Omental fat pad (tissue), 3 donors: ENCODE measurements at regions not wholly inside any gene's neighbourhood (a gene's known extent, or its start where the extent isn't known, plus 50 kb on each side); places are given as distances from the start of the nearest gene placed in this dataset.

Experiments used
- ATAC-seq: fragments of 150-250 bp; one replicate; pipeline ENCODE4 v1.9.1; 2016; ENCODE audit warnings: mild to moderate bottlenecking, moderate library complexity; ENCODE audit not compliant: low FRiP score
- DNase-seq: peaks from one replicate; pipeline ENCODE4 v3.0.0-alpha.2; 2019; ENCODE audit warnings: low spot score
- TF ChIP-seq, protein P1 (sequence below), 3 donors: fragments of 450-650 bp; IDR thresholded peaks; one replicate each; pipeline ENCODE4 v1.5.1; 2016 to 2017; ENCODE audit warnings: antibody characterized with exemption in 3 of 3, mild to moderate bottlenecking in 3 of 3, moderate library complexity in 2 of 3

DNA sequence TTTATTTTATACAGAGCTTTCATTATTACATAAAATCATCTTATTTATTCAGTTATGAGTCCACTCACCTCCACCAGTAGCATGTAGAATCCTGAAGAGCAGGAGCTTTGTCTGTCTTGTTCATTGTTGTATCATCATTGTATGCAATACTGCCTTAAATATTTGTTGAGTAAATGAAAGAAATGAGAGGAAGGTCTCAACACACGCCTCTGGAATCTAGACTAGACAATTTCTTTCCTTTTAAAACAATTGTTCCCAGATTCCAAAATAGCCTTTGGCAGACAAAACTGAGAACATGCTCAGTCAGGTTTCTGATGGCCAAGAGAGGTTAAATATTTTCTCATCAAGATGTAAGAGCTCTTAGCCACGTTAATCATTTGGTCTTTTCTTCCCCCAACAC is 173.1 kb upstream of the AGR3 start:
- DNase-seq (no peak), ATAC-seq (no peak)
- TF ChIP-seq, protein P1, sequence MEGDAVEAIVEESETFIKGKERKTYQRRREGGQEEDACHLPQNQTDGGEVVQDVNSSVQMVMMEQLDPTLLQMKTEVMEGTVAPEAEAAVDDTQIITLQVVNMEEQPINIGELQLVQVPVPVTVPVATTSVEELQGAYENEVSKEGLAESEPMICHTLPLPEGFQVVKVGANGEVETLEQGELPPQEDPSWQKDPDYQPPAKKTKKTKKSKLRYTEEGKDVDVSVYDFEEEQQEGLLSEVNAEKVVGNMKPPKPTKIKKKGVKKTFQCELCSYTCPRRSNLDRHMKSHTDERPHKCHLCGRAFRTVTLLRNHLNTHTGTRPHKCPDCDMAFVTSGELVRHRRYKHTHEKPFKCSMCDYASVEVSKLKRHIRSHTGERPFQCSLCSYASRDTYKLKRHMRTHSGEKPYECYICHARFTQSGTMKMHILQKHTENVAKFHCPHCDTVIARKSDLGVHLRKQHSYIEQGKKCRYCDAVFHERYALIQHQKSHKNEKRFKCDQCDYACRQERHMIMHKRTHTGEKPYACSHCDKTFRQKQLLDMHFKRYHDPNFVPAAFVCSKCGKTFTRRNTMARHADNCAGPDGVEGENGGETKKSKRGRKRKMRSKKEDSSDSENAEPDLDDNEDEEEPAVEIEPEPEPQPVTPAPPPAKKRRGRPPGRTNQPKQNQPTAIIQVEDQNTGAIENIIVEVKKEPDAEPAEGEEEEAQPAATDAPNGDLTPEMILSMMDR (IDR thresholded peaks at IDR 0.05) = no peak

DNA sequence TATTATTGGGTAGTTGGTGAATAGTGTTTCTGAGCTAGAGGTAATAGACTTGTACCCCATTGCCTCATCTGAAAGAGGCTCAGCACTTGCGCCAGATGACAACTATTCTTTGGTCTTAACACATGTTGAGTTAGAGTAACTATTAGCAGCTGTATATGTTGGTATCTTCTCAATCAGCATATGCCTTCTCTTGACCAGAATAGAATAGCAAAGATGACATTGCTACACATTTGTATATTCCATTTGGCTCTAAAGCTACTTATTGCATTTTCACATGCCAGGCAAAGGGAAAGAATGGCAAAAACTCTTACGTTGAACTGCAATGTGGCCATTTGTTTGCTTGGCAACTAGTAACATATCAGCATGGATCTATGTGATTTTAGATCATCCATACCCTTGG is 173.8 kb upstream of the AGR3 start:
- no peak for DNase-seq
- ATAC-seq = no peak
- TF ChIP-seq, protein P1 (IDR thresholded peaks at IDR 0.05) = no peak

DNA sequence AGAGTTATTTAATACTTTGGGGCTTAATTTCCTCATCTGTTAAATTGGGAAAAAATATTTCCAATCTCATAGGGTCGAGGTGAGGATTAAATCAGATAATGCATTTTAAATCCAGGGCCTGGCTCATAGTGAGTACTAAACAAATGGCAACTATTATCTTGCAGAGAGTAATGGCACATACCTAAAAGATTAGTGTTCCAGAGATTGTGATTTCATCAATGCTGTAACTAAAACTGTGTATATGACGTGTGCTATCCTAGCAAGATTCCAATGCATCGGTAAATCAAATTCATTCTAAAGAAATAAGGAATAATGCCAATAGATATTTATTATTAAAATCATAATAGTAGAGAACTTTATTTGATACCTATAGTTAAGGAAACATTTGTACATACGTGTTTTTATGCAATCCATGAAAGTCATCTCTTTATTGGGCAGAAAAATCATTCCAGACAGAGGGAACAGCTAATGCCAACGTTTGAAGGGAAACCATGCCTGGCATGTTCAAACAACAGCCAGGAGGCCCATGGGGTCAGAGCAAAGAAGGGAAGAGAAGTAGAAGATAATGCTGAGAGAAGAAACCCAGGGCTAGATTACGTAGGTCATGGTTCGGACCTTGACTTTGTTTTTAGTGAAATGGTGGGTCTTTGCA is 174.8 kb upstream of the AGR3 start:
- TF ChIP-seq, protein P1 (IDR thresholded peaks at IDR 0.05) = no peak
- DNase-seq (no peak), ATAC-seq (no peak)

DNA sequence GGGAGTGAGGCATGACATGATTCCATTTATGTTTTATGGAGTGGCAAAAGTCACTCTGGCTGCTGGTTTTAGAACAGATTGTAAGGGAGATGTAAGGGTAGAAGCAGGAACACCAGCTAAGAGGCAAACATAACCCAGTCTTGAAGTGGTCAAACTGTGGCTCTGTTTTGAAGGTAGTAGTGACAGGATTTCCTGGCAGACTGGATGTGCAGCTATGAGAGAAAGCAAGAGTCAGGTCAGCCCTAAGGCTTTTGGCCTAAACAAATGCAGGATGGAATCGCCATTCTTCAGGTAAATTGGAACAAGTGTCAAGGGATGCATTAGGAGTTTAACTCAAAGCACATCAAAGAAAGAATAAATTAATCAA is 175.3 kb upstream of the AGR3 start:
- DNase-seq (no peak), ATAC-seq (no peak)
- TF ChIP-seq, protein P1 (IDR thresholded peaks at IDR 0.05) = no peak

DNA sequence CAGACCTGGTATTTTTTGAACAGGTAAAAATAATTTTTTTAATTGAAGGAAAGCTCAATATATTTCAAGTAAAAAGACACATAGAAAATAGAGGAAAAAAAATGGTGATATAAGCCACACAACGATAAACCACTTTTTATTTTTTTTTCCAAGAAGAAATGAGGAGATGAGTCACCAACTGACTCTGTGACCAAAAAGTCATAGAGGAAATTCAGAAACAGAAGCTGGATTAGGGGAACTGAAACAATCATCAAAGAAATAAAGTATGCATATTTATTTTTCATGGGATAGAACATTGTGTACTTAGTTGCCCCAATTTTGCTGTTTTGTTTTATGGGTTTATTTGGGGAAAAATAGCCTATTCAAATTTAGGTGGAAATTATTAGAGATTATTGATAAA is 176.8 kb upstream of the AGR3 start:
- TF ChIP-seq, protein P1 (IDR thresholded peaks at IDR 0.05) = no peak
- DNase-seq (no peak), ATAC-seq (no peak)

DNA sequence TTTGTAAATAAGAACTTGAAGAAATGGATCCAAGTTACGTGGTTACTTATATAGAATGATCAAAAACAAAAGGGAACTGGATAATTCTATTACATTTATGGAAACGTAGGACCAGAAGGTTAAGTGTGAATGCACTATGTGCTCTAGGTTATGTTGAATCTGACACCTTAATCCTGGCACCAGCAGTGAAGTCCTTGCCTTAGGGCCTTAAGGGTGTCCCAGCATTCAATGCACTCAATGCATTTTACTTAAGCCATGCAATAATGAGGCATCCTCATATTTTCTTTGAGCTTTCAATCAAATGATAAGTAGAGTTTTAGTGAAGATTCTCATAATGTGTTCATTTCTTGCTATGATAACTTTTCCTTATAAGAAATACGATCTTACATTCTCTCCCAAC is 178.3 kb upstream of the AGR3 start:
- TF ChIP-seq, protein P1 (IDR thresholded peaks at IDR 0.05) = no peak
- no peak for DNase-seq
- ATAC-seq = no peak

DNA sequence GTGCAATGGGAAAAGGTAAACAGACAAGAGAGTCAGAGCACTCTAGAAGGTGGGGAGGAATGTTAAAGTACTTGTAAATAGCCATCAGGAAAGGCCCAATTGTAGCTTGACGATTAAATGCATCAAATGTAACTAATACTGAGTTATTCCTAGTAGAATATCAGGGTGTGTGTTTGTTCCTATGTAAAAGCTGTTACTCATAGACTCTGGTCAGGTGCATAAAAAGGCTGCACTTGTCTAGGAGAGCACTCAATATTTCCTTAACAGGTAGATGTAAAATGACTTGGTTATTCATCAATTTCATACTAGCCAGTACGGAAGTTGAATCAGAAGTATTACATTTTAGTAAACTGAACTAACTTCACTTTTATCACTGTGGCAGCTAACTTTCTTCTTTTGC is 179.7 kb upstream of the AGR3 start:
- no peak for DNase-seq
- TF ChIP-seq, protein P1 (IDR thresholded peaks at IDR 0.05) = no peak
- no peak for ATAC-seq
